Right lobe of liver (tissue), 4 donors: ENCODE measurements at regions not wholly inside any gene's neighbourhood (a gene's known extent, or its start where the extent isn't known, plus 50 kb on each side); places are given as distances from the start of the nearest gene placed in this dataset.

Experiments
- CTCF ChIP-seq, 4 donors: fragments of 200-600 bp in 3 of 4; fragments of 450-650 bp in 1 of 4; IDR thresholded peaks; one replicate each; pipeline versions ENCODE4 v1.5.1 to v1.8.0; 2016 to 2022; ENCODE audit warnings: antibody characterized with exemption in 4 of 4, mild to moderate bottlenecking in 2 of 4
- POLR2A ChIP-seq: fragments of 450-650 bp; IDR thresholded peaks from one replicate; pipeline ENCODE4 v1.6.1; 2017; ENCODE audit warnings: antibody characterized with exemption, mild to moderate bottlenecking
- donor health status: DM: no; HTN: no; CAD: no.
- donor health status: DM: no; HTN: no; CAD: no.
- donor health status: DM: no; HTN: yes; CAD: no.

GRCh38 chr2:49643149-49643548 is 488.8 kb upstream of the FSHR start:
- TF ChIP-seq CTCF (IDR thresholded peaks at IDR 0.05) (no peak), POLR2A (no peak)
